HG03460 (cell line): ENCODE measurements at regions not wholly inside any gene's neighbourhood (a gene's known extent, or its start where the extent isn't known, plus 50 kb on each side); places are given as distances from the start of the nearest gene placed in this dataset.

Source experiments
- ATAC-seq: cut with Tn5 transposase; IDR thresholded peaks from one replicate; pipeline ENCODE4 v1.9.1; 2021; ENCODE audit not compliant: unreplicated experiment

DNA sequence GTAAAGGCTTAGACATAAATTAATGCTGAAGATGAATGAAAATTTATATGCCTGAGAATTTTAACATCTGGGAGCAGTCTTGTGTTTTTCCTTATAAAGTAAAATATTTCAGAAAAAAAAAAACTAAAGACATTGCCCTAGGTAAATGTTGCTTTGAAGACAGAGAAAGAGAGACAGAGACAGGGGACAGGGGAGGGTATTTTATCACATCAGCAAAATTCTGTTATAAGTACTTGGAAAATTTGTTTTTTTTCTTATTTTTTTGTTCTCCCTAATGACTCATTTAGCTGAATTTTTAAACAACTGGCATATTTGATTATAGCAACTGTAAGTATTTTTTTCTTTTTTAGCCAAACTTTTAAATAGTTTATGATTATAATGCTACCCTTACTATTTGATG, 1540.6 kb upstream of the GBE1 start:
- no peak for ATAC-seq

DNA sequence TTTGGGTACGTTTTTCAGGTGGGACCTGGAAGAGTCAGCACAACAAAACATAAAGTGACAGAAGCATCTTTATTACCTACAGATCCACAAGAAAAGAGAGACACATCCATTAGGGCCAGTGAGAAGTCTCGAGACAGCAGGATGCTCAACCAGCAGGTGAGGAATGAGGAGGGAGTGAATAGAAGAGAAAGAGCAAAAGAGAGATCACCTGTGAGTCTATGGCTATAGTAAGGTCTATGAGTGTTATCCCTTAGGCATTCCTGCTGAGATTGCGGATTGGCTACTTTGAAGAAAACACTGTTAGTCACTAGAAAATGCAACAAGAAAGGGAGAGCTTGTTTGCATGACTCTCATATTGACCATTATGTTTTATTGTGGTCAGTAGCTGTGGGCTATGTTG, 1556.2 kb upstream of the GBE1 start:
- no peak for ATAC-seq

DNA sequence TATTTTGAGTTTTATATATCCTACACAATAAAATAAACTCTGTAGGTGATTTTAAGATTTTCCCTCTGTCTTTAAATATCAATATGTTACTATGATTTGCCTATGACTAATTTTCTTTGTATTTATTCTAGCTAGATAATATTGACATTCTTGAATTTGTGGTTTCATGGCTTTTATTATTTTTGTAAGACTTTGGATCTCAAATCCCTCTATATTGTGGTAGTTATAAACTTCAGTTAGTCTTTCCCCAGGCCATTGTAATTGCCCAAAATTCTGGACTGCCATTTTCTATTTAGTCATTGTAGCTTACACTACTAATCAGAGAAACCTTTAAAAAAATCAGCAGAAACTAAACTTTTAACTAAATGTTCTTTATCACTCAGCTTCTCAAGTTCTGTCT, 1559.3 kb upstream of the GBE1 start:
- no peak for ATAC-seq

DNA sequence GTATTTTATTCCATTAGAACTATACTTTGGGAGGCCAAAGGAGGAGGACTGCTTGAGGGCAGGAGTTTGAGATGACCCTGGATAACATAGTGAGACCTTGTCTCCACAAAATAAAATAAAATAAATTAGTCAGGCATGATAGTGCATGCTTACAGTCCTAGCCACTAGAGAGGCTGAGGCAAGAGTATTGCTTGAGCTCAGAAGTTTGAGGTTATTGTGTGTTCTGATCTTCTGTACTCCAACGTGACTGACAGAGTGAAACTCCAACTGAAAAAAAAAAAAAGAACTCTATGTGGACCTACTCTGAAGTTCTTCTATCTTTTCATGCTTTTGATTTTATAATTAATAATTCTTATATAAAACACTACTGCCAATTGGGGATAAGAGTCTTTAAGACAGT, 1560.0 kb upstream of the GBE1 start:
- no peak for ATAC-seq

DNA sequence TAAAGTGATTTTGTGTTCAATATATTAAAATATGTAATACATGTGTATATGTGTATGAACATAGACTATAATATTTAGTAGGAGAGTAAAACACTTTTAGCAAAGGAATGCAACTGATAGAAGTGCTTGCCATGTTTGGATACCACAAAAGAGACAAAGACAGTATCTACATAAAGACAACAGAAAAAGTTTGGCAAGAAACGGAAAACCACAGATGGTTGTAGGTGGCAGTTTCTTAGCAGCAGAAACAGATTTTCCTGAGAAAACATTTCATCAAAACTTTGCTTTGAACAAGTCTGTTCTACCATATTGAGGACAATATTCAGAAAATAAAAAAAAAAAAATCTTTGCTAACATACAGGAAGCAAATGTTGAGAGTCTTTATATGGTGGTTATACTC, 1560.4 kb upstream of the GBE1 start:
- ATAC-seq = no peak

DNA sequence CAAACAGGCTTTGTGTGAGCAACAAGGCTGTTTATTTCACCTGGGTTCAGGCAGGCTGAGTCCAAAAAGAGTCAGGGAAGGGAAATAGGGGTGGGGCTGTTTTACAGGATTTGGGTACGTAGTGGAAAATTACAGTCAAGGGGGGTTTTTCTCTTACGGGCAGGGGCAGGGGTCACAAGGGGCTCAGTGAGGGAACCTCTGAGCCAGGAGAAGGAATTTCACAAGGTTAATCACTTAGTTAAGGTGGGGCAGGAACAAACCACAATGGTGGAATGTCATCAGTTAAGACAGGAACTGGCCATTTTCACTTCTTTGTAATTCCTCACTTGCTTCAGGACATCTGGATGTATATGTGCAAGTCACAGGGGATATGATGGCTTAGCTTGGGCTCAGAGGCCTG, 1592.8 kb upstream of the GBE1 start:
- no peak for ATAC-seq

DNA sequence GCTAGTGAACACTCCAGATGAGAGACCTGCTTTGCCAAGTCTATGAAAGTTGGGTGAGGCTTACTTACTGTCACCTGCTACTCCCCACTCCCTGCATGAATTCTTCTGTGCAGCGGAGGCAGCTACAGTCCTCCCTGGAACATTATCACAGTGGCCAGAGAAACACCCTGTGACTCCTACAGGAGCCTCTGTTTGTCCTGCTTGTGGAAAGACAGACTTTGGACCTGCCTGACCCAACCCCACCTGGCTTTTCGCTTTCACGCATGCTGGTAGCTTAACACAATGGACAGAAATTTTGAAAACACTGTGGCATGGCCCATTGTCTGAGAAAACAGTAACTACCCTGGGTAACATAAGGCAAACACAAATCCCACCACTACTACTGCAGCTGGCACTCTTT, 1565.5 kb upstream of the CADM2 start:
- no peak for ATAC-seq

DNA sequence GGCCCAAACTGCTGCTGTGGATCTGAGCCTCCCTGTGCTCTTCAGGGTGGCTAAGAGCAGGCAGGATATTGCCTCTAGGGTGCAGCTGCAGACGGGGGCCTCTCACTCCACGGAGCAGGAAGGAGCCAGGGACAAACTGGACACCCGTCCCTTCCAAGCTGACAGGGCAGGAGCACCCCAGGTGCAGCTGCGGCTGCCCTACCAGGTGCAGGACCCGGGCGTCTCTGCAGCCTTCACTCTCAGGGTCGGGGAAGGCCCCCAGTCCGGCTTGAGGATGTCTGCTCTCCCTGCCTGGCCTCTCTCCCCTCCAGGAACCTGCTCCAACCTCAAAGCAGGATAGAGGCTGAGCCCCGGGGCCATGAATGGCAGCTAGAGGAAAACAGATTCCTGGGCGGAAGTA, 1554.9 kb upstream of the CADM2 start:
- no peak for ATAC-seq

DNA sequence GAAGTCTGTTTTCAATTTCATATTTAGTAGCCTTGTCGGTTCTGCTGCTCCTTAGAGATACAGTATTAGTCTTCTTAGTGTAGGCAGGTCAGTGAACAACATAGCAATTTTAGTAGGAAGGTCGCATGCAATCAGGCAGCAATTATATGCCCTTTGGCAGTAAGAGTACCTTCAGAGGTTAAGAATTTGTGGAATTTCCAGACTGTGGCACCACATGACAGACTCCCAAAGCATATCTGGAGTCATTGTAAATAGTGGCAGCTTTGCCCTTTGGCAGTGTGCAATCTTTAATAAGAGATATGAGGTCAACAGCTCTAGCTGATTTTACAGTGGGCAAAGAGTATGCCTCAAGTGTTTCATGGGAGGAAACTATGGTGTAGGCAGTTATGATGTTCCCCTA, 1532.5 kb upstream of the CADM2 start:
- no peak for ATAC-seq

DNA sequence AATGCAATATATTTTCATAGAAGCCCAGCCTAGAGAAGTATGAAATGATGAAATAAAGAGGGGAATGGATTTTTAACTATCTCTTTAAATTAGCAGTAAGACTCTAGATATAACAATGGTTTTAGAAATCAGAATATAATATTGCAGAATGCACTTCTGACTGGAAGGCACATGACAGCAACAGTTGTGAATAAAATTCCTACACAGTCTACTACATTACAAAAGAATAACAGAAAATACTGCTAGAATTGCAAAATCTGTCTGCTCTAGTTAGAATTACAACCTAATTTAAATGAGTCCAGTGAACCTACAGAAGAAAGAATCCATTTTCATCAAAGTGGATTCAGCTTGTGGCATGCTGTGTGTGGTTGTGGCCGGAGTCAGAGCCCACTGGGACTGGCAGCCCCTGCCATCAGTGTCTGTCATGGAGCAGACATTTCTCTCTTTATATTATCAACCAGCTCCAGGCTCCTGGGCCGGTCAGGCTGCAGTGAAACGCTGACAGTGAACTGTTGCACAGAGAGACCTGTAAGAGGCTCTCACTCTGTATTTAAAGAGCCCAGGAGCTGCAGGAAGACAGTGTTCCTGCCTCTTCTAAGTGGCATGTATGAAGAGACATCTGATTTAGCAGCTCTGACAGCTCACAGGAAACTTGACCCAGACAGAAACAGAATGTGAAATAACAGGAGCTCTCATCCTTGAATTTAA, 1523.8 kb upstream of the CADM2 start:
- ATAC-seq = no peak

DNA sequence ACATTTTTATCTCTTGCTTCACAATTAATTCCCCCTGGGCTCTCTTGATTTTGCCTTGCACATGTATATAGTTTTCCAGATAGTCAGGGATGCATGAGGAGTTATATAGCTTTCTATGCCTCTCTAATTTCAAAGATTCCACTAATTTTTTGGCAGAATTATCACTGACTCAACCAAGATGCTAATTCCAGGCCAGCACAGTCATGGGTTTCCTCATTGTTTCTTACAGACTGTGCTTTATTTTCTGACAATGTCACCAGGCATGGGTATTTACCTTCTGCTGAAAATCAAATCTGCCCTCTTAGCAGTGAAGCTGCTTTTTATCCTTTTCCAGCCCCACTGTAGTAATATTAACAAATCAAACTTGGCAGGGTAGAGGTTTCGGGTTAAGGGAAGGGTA, 1520.6 kb upstream of the CADM2 start:
- ATAC-seq = no peak

DNA sequence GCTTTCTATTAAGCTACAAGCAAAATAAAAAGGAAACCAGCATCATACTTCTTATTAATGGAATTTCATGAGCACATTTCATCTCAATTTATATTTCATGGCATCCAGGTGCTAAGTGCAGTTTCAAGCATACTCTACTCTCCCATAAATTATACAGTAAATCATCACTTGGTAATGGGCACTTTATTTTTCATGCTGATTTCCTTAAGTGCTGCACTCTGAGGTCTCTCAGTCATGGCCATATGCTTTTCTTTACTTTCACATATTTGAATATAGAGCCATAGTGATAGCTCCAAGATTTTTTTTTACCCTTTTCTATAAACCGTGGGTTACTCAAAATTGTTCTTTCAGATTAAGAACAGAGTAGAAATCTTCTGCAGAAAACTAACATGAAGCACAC, 1505.7 kb upstream of the CADM2 start:
- no peak for ATAC-seq

DNA sequence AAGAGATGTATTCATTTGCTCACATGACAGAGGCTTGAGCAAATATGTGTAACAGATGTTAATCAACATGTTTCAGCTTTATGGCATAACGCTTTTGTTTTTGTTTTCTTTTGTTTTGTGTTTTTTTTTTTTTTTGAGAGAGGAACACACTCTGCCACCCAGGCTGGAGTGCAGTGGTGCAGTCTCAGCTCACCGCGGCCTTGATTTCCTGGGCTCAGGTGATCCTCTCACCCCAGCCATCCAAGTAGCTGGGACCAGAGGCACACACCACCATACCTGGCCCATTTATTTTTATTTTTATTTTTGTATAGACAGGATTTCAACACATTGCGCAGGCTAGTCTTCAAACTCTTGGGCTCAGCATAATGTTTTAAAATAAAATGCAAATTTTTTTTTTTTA, 1504.4 kb upstream of the CADM2 start:
- no peak for ATAC-seq

DNA sequence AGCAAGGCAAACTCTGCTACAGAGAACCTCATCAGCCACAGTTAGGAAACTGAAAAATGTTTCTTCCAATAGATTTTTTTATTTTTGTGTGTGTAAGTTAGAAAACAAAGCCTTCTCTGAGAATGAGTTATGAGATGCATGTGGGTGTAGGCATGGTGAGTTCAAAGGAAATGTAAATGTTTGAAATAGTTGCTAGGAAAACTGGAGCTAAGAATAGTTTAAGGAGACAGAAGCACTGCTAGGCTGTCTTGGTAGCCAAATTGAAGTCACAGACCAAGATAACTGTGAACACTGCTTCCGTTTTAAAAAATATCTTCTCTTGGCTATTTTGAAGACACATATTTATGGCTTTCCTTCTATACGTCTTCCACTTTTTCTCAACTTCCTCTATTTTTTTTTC, 1501.2 kb upstream of the CADM2 start:
- ATAC-seq = no peak

DNA sequence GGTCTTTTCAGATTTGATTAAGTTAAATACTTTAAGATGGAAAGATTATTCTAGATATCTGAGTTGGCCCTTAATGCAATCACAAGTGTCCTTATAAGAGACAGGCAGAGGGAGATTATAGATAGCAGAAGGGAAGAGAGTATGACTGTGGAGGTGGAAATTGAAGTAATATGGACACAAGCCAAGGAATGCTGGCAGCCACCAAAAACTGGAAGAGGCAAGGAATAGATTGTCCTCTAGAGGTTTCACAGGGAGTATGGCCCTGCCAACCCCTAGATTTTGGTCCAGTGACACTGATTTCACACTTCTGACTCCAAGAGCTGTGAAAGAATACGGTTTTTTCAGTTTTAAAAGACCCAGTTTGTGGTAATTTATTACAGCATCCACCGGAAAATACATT, 1498.7 kb upstream of the CADM2 start:
- no peak for ATAC-seq

DNA sequence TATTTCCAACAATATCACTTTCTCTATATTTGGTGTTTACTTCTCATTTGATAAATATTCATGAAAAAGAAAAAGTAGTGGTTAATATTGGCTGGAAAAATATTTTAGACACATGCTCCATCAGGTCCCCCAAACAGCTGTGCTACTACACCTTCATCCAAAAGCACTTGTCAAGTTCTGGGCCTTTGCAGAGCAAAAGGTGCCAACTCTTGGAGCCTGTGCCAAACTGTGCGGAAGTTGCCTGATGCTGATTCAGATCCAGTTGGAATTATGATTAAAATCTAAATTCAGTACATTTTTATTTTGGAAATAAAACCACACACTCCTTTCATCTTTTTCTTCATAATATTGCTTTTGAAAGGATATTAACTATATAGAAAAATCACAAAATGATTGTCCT, 1497.4 kb upstream of the CADM2 start:
- ATAC-seq = no peak

DNA sequence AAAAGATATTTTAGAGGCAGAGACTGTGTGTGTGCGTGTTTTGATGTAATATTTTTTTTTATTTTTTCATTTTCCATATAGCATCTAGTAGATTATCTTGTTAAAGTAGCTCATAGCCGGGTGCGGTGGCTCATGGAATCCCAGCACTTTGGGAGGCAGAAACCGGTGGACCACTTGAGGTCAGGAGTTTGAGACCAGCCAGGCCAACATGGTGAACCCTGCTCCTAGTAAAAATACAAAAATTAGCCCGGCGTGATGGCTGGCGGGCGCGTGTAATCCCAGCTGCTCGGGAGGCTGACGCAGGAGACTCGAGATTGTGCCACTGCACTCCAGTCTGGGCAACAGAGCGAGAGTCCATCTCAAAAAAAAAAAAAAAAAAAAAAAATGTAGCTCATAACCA, 1481.2 kb upstream of the CADM2 start:
- no peak for ATAC-seq

DNA sequence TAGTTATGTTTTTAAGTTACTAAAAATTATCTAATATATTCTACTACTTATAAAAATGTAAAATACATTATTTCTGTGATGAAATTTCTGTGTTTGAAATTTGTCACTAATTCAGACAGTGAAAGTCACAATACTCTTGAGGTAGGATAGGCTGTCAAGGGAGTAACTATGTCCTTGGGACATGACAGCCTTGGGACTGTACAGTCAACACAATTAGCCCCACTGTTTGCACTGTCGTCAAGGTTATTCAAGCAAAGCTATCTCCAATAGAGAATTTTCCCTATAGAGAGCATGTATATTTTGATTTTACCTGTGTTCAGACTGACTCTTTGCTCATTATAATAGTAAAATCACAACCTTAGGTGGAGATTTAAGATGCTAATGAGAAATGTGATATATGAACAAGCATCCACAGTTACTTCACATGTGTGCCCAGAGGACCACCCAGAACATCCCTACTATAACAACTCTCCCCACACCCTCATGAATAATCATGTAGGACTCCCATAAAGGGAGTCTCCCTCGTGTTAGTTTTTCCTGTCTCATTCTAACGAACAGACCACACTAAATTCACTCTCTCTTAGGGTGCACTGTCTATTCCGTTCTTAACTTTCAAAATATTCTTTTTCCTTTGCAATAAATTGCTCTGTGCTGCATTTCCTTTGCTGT, 1476.3 kb upstream of the CADM2 start:
- ATAC-seq = no peak

DNA sequence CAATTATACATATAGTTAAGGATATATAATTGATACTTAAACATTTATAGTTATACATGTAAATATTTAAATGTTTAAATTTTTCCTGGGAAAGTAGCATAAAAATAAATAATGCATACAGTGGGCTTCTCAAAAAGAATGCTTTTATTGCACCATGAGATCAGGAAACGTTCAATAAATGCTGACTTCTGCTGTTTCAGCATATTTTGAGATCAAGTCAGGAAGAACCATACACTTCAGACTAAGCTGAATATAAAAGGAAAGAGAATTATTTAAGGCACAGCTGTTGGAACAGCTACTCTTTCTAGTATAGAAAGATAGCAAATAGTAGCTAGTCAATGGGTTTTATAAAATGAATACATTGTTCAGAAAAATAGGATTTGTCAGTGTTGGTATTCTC, 1462.3 kb upstream of the CADM2 start:
- ATAC-seq = no peak

DNA sequence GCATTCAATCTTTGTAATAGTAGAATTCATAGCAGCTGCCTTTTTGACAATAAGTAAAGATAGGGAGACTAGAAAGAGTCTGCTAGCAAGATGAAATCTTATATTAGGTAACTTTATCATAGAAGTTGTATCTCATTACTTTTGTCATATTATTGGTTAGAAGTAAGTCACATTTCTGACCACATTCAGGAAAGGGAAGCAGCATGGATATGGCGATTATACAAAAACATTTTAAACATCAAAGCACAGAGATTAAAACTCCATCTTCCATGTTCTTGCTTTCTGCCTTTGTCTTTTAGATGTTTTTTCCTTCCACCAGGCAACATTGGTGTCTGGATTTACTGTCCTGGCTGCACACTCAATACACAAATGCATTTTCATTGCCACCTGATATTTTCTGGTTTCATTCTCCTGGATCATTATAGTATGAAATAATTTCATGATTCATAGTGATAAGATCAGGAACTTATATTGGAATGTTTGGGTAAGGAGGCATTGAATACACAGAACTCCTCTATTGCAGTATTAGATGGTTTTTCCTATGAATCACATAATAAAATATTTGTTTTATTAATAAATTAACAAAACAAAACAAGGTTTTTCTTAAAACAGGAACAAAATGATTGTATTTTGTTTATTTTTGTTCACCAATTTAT, 1460.3 kb upstream of the CADM2 start:
- no peak for ATAC-seq

DNA sequence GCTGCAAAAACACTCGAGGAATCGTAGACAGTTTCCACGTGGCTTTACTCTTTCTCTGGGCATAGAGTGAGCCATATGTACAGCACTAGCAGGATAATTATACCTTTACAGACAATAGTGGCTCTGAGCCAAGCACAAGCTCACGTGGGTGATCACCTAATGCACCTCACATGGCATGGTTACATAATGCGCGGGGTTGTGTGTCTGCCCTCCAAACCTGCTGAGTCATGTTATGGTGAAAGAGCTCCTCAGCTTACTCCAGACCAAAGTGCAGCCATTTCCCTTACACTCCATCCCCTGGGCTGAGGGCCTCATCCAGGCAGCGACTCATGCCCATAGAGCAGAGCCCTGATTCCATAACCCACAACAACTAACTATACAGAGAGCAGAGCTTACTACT, 1458.4 kb upstream of the CADM2 start:
- no peak for ATAC-seq

DNA sequence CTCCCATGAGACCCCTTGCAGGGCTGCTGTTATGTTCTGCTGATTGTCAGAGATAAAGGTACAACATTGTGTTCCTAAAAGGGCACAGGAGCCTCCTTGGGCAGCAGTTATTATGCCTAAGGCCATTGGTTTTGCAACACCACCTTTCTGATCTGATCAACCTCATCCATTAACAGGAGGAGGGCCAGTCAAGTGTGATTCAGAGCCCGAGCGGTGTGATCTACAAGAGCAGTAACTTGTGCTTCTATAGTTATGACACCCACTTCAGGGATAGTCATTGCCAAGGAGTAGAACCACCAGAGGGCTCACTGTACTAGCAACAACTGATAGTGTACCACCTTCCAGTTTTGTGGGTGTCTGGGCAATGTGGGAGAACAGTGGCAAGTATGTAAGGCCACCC, 1457.9 kb upstream of the CADM2 start:
- no peak for ATAC-seq

DNA sequence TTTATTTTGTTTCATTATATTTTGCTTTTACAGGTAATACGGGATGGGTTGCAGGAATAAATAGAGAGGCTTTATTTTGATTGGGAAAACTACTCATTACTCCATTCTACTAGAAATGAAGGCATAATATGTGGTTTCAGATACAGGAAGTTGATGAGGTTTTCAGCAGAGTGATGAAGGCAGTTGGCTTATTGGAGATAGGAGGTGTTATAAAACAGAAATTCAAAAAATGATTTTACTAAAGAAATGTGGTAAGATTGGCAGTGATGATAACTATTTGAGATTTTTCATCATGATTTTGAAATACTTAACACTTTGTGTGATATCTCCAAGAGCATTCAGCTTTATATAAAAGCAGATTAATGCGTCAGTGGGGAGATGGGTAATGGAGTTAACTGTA, 1445.7 kb upstream of the CADM2 start:
- ATAC-seq = no peak
